ENCODE measurements at regions not wholly inside any gene's neighbourhood (a gene's known extent, or its start where the extent isn't known, plus 50 kb on each side); places are given as distances from the start of the nearest gene placed in this dataset.

GRCh38 chr18:75491361-75491760, 63.9 kb upstream of the SMIM21 start:
- DNase-seq (ENCODE audit: low spot score), result no peak

- DNase-seq (ENCODE audit: low spot score), result no peak
These were observed 62.1 kb upstream of the SMIM21 start for GRCh38 chr18:75489493-75490190.

- no peak for DNase-seq (ENCODE audit: low spot score)
These were observed 56.2 kb upstream of the SMIM21 start for GRCh38 chr18:75483662-75484061.

- no peak for DNase-seq (ENCODE audit: low spot score)
These were observed 55.4 kb upstream of the SMIM21 start for GRCh38 chr18:75482880-75483279.

GRCh38 chr18:75480487-75480886, 53.0 kb upstream of the SMIM21 start:
- DNase-seq (ENCODE audit: low spot score), result no peak

- DNase-seq (ENCODE audit: low spot score), result no peak
These were observed 51.7 kb upstream of the SMIM21 start for GRCh38 chr18:75478996-75479880.

GRCh38 chr18:75477900-75478299, 50.4 kb upstream of the SMIM21 start:
- DNase-seq (ENCODE audit: low spot score), result no peak
